HG02938 (cell line): ENCODE measurements at regions not wholly inside any gene's neighbourhood (a gene's known extent, or its start where the extent isn't known, plus 50 kb on each side); places are given as distances from the start of the nearest gene placed in this dataset.
"Not testable (repeated sequence)": the region's sequence is repeated elsewhere in the genome, so short reads cannot be mapped to it uniquely, and the experiment has no call there.

Experiments
- ATAC-seq: cut with Tn5 transposase; IDR thresholded peaks from one replicate; pipeline ENCODE4 v1.9.1; 2021; ENCODE audit warnings: mild to moderate bottlenecking, moderate library complexity; ENCODE audit not compliant: unreplicated experiment

- no peak for ATAC-seq
Measured at GRCh38 chr6:169145496-169145895, 108.2 kb downstream of the THBS2 start.

DNA sequence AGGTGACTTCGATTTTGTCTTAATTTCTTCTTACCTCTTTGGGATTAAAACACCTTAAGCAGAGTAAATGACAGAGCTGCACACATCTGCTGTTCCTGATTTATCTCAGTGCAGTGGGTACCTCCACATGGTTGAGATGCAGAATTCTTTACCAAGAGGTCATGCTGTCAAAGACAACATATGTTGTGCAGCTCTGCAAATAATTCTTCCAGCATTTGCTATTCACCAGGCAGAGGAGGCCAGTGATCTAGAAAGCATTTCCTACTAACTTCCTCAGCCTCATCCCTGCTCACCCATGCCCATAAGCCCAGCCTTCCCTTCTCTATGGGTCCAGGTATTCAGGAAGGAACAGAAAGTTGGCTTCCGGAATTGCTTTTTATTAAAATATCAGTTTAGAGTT is 109.3 kb downstream of the THBS2 start:
- no peak for ATAC-seq

DNA sequence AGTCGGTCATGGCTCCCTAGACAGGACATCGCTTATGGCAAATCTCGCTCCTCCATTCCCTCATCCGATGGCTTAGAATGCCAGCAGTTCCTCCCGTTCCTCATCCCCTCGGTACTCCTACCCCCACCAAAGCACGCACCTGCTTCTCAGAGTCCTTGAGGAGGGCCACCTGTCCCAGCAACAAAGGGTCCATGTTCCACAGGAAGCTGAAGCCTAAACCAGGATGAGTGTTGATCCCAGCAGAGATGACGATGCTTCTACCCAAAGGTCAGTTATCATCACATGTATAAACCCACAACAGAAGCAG is 111.2 kb downstream of the THBS2 start:
- no peak for ATAC-seq

- ATAC-seq, result no peak
Measured at GRCh38 chr6:169141671-169142537, 111.7 kb downstream of the THBS2 start.

- ATAC-seq, result no peak
Measured at GRCh38 chr6:169140986-169141495, 112.6 kb downstream of the THBS2 start.

DNA sequence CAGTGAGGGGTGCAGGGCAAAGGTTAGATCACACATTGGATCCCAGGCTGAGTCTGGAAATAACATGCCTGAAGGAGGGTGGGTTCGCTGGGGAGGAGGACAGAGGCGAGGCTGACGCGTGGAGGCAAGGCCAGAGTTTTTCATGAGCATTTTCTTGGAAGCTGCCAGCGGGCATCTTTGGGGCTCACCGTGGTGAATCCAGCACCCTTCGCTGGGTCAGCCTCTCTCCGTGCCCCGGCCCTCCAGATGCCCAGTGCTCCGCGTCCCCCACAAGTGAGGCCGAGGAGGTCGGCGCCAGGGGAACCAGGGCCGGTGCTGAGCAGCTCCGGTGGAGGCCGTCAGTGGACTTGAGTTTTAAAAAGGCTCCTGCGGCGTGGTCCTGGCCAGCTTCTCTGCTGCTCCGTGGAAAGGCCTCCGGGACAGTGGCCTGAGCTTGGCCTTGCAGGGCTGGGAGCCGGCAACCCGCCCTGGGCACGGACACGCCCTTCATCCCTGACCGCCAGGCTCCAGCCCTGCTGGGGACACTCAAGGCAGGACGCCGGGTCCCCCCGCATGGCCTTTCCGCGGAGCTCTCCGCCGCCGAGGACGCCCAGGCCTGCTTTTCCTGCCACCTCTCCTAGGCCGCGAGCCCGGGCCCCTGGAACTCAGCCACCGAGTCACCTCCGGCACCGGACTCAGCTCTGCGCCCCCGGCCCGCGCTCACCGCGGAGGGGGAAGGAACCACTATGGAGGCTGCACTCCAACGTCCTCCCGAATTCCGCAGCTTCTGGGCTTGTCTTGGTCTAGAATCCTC is 114.3 kb downstream of the THBS2 start:
- ATAC-seq, result no peak

GRCh38 chr6:169132352-169132940 is 121.2 kb downstream of the THBS2 start:
- ATAC-seq, result no peak

DNA sequence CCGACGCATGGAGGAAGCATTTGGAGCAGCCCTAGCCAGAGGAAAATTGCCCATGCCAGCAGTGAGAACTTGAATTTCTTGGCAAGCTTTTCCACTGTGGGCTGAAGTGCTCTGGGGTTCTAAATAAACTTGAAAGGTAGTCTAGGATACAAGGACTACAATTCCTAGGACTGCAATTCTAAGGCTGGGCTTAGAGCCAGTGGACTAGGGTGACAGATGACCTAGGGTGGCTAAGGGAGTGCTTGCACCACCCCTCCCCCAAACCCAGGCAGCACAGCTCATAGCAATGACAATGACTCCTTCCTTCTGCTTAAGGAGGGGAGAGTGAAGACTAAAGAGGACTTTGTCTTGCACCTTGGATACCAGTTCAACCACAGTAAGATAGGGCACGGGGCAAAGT is 122.3 kb downstream of the THBS2 start:
- ATAC-seq, result no peak

DNA sequence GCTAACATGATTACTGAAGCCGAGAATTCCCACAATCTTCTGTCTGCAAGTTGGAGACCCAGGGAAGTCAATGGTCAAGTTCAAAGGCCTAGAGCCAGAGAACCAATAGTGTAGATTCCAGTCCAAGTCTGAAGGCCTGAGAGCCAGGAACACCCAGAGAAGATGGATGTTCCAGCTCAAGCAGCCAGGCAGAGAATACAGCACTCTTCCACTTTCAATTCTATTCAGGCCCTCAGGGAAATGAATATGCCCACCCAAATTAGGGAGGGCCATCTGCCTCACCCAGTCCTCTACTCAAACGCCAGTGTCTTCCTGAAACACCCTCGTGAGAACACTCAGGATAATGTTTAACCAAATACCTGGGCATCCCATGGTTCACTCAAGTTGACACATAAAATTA is 123.5 kb downstream of the THBS2 start:
- ATAC-seq, result no peak

GRCh38 chr6:169121013-169121412 is 132.6 kb downstream of the THBS2 start:
- ATAC-seq, result no peak

DNA sequence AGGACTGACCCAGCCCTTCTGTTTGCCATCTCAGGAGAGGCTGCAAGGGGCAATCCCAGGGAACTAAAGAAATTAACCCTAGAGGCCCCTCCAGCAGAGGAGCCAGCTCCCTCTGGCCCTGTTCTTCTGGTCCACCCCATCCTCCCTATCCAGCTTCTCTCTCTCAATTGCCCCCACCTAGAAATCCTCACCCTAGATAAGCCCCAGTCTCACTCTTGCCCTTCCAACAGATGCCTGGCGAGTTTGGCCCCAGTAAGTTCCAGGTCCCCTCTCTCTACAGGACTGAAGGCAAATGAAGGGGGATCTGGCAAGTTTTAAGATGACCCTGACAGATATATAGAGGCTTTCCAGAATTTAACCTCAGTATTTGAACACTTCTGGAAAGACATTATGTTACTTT is 134.0 kb downstream of the THBS2 start:
- no peak for ATAC-seq

GRCh38 chr6:169118346-169118830 is 135.3 kb downstream of the THBS2 start:
- no peak for ATAC-seq

- no peak for ATAC-seq
Measured at GRCh38 chr6:169117663-169118062, 136.0 kb downstream of the THBS2 start.

DNA sequence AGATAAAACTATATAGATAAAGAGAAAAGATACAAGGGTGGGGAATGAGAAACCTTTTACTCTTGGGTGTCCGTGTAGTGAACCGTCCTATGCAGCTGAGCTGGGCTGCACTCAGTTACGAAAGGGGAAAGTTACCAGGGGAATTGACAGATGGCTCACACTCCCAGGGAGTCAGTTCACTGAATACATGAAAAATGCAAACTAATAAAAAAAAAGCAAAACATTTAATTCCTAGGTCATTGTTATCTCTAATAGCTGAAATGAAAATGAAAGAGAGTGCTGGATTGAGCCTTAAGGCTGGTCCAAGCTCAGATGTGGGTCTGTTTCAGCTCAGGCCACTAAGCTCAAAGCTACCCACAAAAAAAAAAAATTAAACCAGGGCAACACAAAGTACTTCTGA is 138.0 kb downstream of the THBS2 start:
- no peak for ATAC-seq

- not testable (repeated sequence) for ATAC-seq
Measured at GRCh38 chr6:169114632-169115031, 139.0 kb downstream of the THBS2 start.

DNA sequence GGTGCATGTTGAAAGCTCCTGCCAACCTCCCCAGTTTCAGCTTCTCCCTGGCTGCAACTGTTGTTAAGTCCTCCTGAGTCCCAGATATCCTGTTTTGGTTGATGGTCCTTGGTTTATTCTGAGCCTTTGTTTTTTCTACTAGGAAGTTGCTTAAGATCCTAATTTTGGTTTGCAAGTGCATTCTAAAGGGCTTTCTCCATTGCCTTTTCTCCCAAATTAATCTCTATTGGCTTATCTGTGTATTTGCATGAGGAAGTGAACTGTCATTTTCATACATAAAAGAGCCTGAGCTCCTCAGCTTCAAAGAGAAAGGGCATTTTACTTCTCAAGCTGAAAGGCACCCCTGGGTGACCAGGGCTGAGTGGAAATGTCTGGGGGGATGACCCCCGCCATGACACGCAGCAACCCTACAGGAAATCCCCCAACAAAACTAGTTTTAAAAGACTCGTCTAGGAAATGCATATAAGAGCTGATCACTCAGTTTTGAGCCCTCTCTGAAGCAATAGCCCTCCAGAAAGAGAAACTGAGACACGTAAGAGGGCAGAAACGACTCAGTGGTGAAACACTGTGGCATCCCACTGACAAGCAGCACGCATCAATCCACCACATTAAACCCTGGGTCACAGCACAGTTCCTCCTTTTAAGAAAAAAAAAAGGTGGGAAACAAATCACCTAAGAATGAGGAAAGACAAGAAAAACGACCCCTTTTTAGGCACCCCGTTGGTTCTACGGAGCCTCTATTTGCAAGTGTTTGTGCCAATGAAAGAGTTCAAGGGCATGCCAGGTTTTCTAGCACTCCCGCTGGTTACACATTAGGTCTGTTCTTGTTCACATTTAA is 140.9 kb downstream of the THBS2 start:
- ATAC-seq, result peak; percentile 83

- ATAC-seq, result no peak
Measured at GRCh38 chr6:169111203-169111602, 142.4 kb downstream of the THBS2 start.

GRCh38 chr6:169109411-169110220 is 144.0 kb downstream of the THBS2 start:
- no peak for ATAC-seq

DNA sequence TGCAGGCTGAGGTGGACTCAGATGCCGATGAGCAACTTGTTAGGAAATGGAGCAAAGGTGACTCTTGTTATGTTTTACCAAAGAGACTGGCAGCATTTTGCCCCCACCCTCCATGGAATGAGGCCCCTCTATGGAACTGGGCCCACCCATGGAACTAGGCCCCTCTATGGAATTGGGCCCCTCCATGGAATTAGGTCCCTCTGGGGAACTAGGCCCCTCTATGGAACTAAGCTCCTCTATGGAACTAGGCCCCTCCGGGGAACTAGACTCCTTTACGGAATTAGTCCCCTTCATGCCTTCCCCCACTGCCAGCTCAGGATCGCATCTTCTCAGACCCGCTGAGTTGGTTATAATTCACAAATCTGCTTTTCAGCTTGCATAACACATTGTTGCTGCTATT is 144.9 kb downstream of the THBS2 start:
- ATAC-seq, result no peak

DNA sequence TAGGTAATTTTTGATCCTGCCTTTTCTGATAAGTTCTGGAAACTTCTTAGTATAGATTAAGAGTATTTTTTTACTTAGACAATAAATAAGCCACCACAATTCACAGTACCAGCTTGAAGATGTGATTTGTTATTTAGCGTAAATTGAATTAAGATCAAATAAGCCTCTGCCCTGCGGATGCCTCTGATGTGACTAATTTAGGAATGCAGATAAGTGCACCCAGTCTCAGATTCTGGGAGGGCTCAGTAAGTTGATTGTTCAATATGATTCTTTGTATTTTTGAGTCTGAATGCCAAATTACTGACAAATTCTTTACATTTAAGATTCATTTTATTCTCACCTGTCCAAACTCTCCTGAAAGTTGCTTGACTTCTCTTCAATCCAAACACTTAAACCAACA is 147.5 kb downstream of the THBS2 start:
- ATAC-seq, result no peak
